AG04449 (cell line): ENCODE measurements at regions not wholly inside any gene's neighbourhood (a gene's known extent, or its start where the extent isn't known, plus 50 kb on each side); places are given as distances from the start of the nearest gene placed in this dataset.

Experiments used
- CTCF ChIA-PET: fragments of 350-600 bp; formaldehyde crosslinking; extraction: SDS; loops from one replicate; lab custom pipeline; 2021; ENCODE audit warnings: antibody characterized with exemption; lab: Yijun Ruan, JAX
- POLR2A ChIA-PET: fragments of 400-600, 350-600 bp; formaldehyde crosslinking; extraction: SDS; loops from one replicate; lab custom pipeline; 2020; ENCODE audit warnings: antibody characterized with exemption, inconsistent platforms; lab: Yijun Ruan, JAX
- DNase-seq: peaks from one replicate; pipeline ENCODE4 v3.0.0-alpha.2; 2010; ENCODE audit warnings: low read depth, low spot score
- H3K4me3 ChIP-seq: 2 replicates; pipeline ENCODE4 v1.5.1; 2011; ENCODE audit warnings: low read depth, mild to moderate bottlenecking, control low read depth, low read length
- TF ChIP-seq, protein P1 (sequence below): IDR thresholded peaks from one replicate; pipeline ENCODE4 v1.5.1; 2011; ENCODE audit warnings: mild to moderate bottlenecking, moderate library complexity, low read length, control low read depth, inconsistent platforms; ENCODE audit not compliant: insufficient read depth; ENCODE audit errors: missing control alignments

- TF ChIP-seq, protein P1, sequence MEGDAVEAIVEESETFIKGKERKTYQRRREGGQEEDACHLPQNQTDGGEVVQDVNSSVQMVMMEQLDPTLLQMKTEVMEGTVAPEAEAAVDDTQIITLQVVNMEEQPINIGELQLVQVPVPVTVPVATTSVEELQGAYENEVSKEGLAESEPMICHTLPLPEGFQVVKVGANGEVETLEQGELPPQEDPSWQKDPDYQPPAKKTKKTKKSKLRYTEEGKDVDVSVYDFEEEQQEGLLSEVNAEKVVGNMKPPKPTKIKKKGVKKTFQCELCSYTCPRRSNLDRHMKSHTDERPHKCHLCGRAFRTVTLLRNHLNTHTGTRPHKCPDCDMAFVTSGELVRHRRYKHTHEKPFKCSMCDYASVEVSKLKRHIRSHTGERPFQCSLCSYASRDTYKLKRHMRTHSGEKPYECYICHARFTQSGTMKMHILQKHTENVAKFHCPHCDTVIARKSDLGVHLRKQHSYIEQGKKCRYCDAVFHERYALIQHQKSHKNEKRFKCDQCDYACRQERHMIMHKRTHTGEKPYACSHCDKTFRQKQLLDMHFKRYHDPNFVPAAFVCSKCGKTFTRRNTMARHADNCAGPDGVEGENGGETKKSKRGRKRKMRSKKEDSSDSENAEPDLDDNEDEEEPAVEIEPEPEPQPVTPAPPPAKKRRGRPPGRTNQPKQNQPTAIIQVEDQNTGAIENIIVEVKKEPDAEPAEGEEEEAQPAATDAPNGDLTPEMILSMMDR = no peak
- DNase-seq = no peak
- ChIA-PET CTCF (interaction anchor here (1.6 kb wide), 1 partner anchor 16 kb away, joined by 5 read pairs; no protein-coding TSS in a partner anchor), POLR2A (interaction anchor here (0.7 kb wide), 1 partner anchor 10 kb away, joined by 3 read pairs; no protein-coding TSS in a partner anchor)
- H3K4me3 ChIP-seq = no peak overlapping the region
These were observed 336.0 kb upstream of the PRDM1 start for GRCh38 chr6:105750089-105750488.

DNA sequence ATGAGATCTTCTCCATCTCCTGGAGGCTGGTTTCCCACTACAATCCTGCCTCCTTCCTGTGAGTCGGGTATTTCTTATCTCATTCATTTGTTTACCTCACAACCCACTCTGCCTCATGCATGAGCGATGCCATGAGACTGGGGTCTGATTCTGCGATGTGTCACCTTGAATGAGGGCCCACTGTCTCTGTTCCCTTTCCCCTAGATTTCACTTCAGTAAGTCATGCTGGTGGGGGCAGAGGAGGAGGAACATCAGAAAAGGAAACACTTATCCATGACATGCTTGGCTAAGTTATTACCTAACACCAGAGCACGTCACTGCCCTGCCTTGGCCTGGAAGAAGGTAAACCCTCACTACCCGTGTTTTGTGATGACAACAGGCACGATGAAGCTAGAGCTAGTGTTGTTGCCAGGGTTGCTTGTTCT is 337.4 kb upstream of the PRDM1 start:
- ChIA-PET CTCF (interaction anchor here (1.6 kb wide), 1 partner anchor 14 kb away, joined by 5 read pairs; no protein-coding TSS in a partner anchor), POLR2A (no interaction called here)
- no peak for DNase-seq

DNA sequence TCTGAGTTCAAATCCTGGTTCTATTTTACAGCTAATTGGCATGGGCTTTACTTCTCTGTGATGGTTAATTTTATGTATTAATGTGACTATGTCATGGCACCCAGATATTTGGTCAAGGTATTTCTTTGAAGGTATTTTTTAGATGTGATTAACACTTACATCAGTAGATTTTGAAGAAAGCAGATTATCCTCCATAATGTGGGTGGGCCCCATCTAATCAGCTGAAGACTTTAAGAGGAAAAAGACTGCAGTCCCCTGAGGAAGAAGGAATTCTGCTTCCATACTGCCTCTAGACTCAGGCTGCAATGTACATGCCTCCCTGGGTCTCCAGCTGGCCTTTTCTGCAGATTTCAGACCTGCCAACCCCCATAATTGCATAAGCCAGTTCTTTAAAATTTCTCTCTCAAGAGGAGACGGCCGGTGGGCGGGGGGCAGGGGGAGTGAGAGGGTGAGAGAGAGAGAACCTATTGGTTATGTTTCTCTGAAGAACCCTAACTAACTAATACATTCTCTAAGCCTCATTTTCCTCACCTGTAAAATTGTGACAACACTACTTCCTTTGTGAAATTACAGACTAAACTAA is 338.2 kb upstream of the PRDM1 start:
- TF ChIP-seq, protein P1 = no peak
- DNase-seq = no peak
- H3K4me3 ChIP-seq = no peak overlapping the region
- ChIA-PET CTCF (no interaction called here), POLR2A (no interaction called here)

More for the DNA sequence above, 337.4 kb upstream of the PRDM1 start:
- no peak overlapping the region for H3K4me3 ChIP-seq
- TF ChIP-seq, protein P1 = no peak

- TF ChIP-seq, protein P1 = no peak
- no peak overlapping the region for H3K4me3 ChIP-seq
- DNase-seq = no peak
- ChIA-PET CTCF (no interaction called here), POLR2A (no interaction called here)
These were observed 339.6 kb upstream of the PRDM1 start for GRCh38 chr6:105746509-105746908.

DNA sequence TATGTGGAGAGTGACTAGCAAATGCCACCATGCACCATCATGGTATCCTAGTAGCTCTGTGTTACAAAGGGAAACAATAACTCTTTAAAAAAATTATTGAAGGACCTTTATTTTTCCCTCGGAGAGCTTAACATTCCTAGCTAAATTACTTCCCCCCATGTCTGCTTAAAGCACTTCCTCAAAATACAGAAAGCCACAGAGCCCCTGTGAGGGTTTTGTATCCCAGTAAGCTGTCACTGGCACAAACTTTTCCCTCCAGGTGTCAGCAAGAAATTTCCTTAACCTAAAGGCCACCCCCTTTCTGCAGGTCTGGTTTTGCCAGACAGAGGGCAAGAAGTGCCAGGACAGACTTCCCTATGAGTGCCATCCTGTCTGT is 340.0 kb upstream of the PRDM1 start:
- TF ChIP-seq, protein P1 = no peak
- DNase-seq = no peak
- ChIA-PET CTCF (no interaction called here), POLR2A (no interaction called here)
- no peak overlapping the region for H3K4me3 ChIP-seq

GRCh38 chr6:105745464-105746129 is 340.5 kb upstream of the PRDM1 start:
- no peak overlapping the region for H3K4me3 ChIP-seq
- CTCF ChIA-PET = no interaction called here
- POLR2A ChIA-PET = no interaction called here
- DNase-seq = no peak
- TF ChIP-seq, protein P1 = no peak
